ENCODE measurements at regions not wholly inside any gene's neighbourhood (a gene's known extent, or its start where the extent isn't known, plus 50 kb on each side); places are given as distances from the start of the nearest gene placed in this dataset.

GRCh38 chr11:32312206-32312817 is 123.0 kb downstream of the WT1 start:
- ATAC-seq (no peak), DNase-seq (no peak)
- Histone ChIP-seq H3K4me1 (no peaks in the 10 kb centered on the region), H3K9me3 (no peaks in the 10 kb centered on the region), H3K4me3 (no peak overlapping the region), H3K27me3 (peaks cover 0 to 38% (median 6%) of the 10 kb centered on the region in 7 donors), H3K27ac (no peak overlapping the region), H3K36me3 (no peaks in the 10 kb centered on the region)
- WGBS, 2 donors: 72 to 74% methylated on average over 6 of the region's 6 CpGs
- intact Hi-C loops (cut with DNase I): no loop called here
- TF ChIP-seq, protein P1, sequence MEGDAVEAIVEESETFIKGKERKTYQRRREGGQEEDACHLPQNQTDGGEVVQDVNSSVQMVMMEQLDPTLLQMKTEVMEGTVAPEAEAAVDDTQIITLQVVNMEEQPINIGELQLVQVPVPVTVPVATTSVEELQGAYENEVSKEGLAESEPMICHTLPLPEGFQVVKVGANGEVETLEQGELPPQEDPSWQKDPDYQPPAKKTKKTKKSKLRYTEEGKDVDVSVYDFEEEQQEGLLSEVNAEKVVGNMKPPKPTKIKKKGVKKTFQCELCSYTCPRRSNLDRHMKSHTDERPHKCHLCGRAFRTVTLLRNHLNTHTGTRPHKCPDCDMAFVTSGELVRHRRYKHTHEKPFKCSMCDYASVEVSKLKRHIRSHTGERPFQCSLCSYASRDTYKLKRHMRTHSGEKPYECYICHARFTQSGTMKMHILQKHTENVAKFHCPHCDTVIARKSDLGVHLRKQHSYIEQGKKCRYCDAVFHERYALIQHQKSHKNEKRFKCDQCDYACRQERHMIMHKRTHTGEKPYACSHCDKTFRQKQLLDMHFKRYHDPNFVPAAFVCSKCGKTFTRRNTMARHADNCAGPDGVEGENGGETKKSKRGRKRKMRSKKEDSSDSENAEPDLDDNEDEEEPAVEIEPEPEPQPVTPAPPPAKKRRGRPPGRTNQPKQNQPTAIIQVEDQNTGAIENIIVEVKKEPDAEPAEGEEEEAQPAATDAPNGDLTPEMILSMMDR (IDR thresholded peaks at IDR 0.05): no peak

GRCh38 chr11:32312865-32313403 is 122.4 kb downstream of the WT1 start:
- no peak overlapping the region for H3K27ac ChIP-seq
- WGBS, 2 donors: 31 to 33% methylated on average over 12 of the region's 12 CpGs
- TF ChIP-seq, protein P1 (IDR thresholded peaks at IDR 0.05): peak; percentile 22 to 65 (median 55)
- H3K4me3 ChIP-seq: no peak overlapping the region
- no peaks in the 10 kb centered on the region for H3K9me3 ChIP-seq
- ATAC-seq (peak in 6 of 8 donors; percentile 25 to 85 (median 54)), DNase-seq (no peak)
- intact Hi-C loops (cut with DNase I): no loop called here
- no peaks in the 10 kb centered on the region for H3K4me1 ChIP-seq
- H3K27me3 ChIP-seq: peaks cover 0 to 38% (median 10%) of the 10 kb centered on the region in 7 donors
- H3K36me3 ChIP-seq: no peaks in the 10 kb centered on the region

DNA sequence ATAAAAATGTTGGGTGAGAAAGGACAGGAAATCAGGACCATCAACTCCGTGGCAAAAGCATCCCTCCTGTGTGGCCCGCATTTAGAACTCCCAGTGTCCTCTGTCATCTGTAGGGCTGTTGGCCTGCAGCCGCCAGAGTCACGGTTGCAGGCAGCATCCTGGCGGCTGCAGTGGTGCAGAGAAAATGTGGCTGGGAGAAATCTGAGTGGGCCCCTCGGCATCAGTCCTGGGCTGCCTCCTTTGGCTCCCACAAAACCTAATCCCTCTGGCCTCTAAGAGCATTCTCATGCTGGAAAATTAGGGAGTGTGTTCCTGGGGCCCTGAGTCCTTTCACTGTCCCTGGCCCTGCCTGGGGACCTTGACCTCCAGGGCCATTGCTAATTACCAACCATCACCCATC is 121.9 kb downstream of the WT1 start:
- no peaks in the 10 kb centered on the region for H3K4me1 ChIP-seq
- intact Hi-C loops (cut with DNase I): no loop called here
- no peaks in the 10 kb centered on the region for H3K36me3 ChIP-seq
- peaks cover 0 to 40% (median 10%) of the 10 kb centered on the region in 7 donors for H3K27me3 ChIP-seq
- DNase-seq (no peak), ATAC-seq (no peak)
- H3K4me3 ChIP-seq: no peak overlapping the region
- H3K27ac ChIP-seq: no peak overlapping the region
- TF ChIP-seq, protein P1 (IDR thresholded peaks at IDR 0.05): no peak
- WGBS, 2 donors: 85% methylated on average over 6 of the region's 6 CpGs
- no peaks in the 10 kb centered on the region for H3K9me3 ChIP-seq

DNA sequence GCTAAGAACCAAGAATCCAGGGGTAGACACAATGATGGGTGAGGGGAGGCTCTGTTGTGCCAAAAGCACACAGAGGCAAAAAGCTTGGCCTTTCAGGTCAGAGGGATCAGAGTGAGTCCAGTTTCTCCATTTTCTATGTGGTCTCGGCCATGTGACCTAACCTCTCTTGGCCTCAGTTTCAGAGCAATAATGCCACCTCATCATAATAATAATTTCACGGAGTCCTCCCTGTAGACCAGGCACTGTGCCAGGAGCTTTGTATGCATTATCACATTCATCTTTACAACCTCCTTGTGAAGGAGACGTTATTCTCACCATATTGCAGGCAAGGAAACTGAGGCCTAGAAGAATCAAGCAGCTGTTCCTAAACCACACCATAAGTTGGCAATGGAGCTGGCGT is 120.2 kb downstream of the WT1 start:
- peaks cover 0 to 46% (median 4%) of the 10 kb centered on the region in 7 donors for H3K27me3 ChIP-seq
- 82 to 83% methylated on average over 4 of the region's 4 CpGs for WGBS, 2 donors
- H3K4me3 ChIP-seq: no peak overlapping the region
- DNase-seq: no peak
- no peak overlapping the region for H3K27ac ChIP-seq
- no peaks in the 10 kb centered on the region for H3K36me3 ChIP-seq
- H3K9me3 ChIP-seq: no peaks in the 10 kb centered on the region
- ATAC-seq: no peak
- intact Hi-C loops (cut with DNase I): no loop called here
- TF ChIP-seq, protein P1 (IDR thresholded peaks at IDR 0.05): no peak
- no peaks in the 10 kb centered on the region for H3K4me1 ChIP-seq

All from heart right ventricle (tissue), 16 donors.